DND-41 (cell line): ENCODE measurements at regions not wholly inside any gene's neighbourhood (a gene's known extent, or its start where the extent isn't known, plus 50 kb on each side); places are given as distances from the start of the nearest gene placed in this dataset.

Experiments used
- ATAC-seq: fragments of 200-7000 bp; cut with Tn5 transposase; 3 replicates; pipeline ENCODE4 v1.9.1; 2021; ENCODE audit warnings: low read depth; ENCODE audit not compliant: insufficient read depth
- DNase-seq: peaks from one replicate; pipeline ENCODE4 v3.0.0-alpha.2; 2020
- H2AFZ ChIP-seq: 2 replicates; pipeline ENCODE4 v1.6.0; 2012; ENCODE audit warnings: low read depth, low read length
- H3K27ac ChIP-seq: 2 replicates; pipeline ENCODE4 v1.5.1; 2012; ENCODE audit warnings: low read length, inconsistent platforms
- H3K27me3 ChIP-seq: fragments of 200-600 bp; sonication (generic); 2 replicates; pipeline ENCODE4 v1.6.0; 2012; ENCODE audit warnings: low read length, mild to moderate bottlenecking, inconsistent platforms; ENCODE audit not compliant: insufficient read depth, poor library complexity
- H3K36me3 ChIP-seq: 2 replicates; pipeline ENCODE4 v1.5.1; 2012; ENCODE audit warnings: low read length, inconsistent platforms; ENCODE audit not compliant: insufficient read depth
- H3K4me1 ChIP-seq: 2 replicates; pipeline ENCODE4 v1.5.1; 2012; ENCODE audit warnings: mild to moderate bottlenecking, low read length; ENCODE audit not compliant: insufficient read depth
- H3K4me2 ChIP-seq: 2 replicates; pipeline ENCODE4 v1.6.0; 2012; ENCODE audit warnings: mild to moderate bottlenecking, moderate library complexity, low read length, inconsistent platforms; ENCODE audit not compliant: insufficient read depth
- H3K4me3 ChIP-seq, 2 experiments: fragments of 200-600 bp in 1 of 2; shearing (Covaris generic) in 1 of 2; 2 replicates each; pipeline ENCODE4 v1.5.1; 2012 to 2016; ENCODE audit warnings: inconsistent platforms in 2 of 2, low read length in 2 of 2, mild to moderate bottlenecking in 2 of 2, low read depth in 1 of 2, moderate library complexity in 1 of 2
- H3K79me2 ChIP-seq: 2 replicates; pipeline ENCODE4 v1.6.0; 2012; ENCODE audit warnings: low read length, inconsistent platforms; ENCODE audit not compliant: insufficient read depth
- H3K9ac ChIP-seq: 2 replicates; pipeline ENCODE4 v1.6.0; 2012; ENCODE audit warnings: low read depth, mild to moderate bottlenecking, inconsistent platforms, low read length, moderate library complexity
- H3K9me3 ChIP-seq: 2 replicates; pipeline ENCODE4 v1.5.1; 2012; ENCODE audit warnings: low read length, moderate library complexity, mild to moderate bottlenecking, inconsistent platforms; ENCODE audit not compliant: insufficient read depth, severe bottlenecking
- H4K20me1 ChIP-seq: 2 replicates; pipeline ENCODE4 v1.6.0; 2012; ENCODE audit warnings: low read length; ENCODE audit not compliant: insufficient read depth
- CTCF ChIP-seq: IDR thresholded peaks from 2 replicates; pipeline ENCODE4 v1.5.1; 2012; ENCODE audit warnings: borderline replicate concordance, low read length, moderate library complexity, mild to moderate bottlenecking; ENCODE audit not compliant: poor library complexity, severe bottlenecking; ENCODE audit errors: extremely low read depth
- EZH2 ChIP-seq: IDR thresholded peaks from 3 replicates; pipeline ENCODE4 v1.6.1; 2012; ENCODE audit warnings: borderline replicate concordance, low read depth, mild to moderate bottlenecking, moderate library complexity, low read length, inconsistent platforms; ENCODE audit not compliant: severe bottlenecking

GRCh38 chr3:13188975-13189374 lies 115.7 kb upstream of the IQSEC1 start:
- H2AFZ ChIP-seq: no peak overlapping the region

GRCh38 chr3:13188181-13188779 lies 115.1 kb upstream of the IQSEC1 start:
- Histone ChIP-seq H3K36me3 (no peaks in the 10 kb centered on the region), H3K9me3 (no peaks in the 10 kb centered on the region), H2AFZ (no peak overlapping the region), H3K27ac (no peak overlapping the region), H3K27me3 (no peaks in the 10 kb centered on the region), H3K79me2 (no peaks in the 10 kb centered on the region), H3K4me3 (no peak overlapping the region), H3K4me1 (no peaks in the 10 kb centered on the region), H4K20me1 (no peaks in the 10 kb centered on the region), H3K4me2 (no peak overlapping the region), H3K9ac (no peak overlapping the region)
- ATAC-seq: no peak
- no peak for DNase-seq
- TF ChIP-seq CTCF (no peak), EZH2 (no peak)

More at GRCh38 chr3:13188975-13189374, 115.7 kb upstream of the IQSEC1 start:
- no peak for ATAC-seq
- Histone ChIP-seq H3K9ac (no peak overlapping the region), H3K9me3 (no peaks in the 10 kb centered on the region), H3K4me1 (no peaks in the 10 kb centered on the region), H3K36me3 (no peaks in the 10 kb centered on the region), H4K20me1 (no peaks in the 10 kb centered on the region), H3K27me3 (no peaks in the 10 kb centered on the region), H3K27ac (no peak overlapping the region), H3K4me3 (no peak overlapping the region), H3K4me2 (no peak overlapping the region), H3K79me2 (no peaks in the 10 kb centered on the region)
- no peak for TF ChIP-seq CTCF
- no peak for TF ChIP-seq EZH2
- DNase-seq: no peak

GRCh38 chr3:13187593-13187992 lies 114.4 kb upstream of the IQSEC1 start:
- H3K4me1 ChIP-seq: no peaks in the 10 kb centered on the region
- DNase-seq (no peak), ATAC-seq (no peak)
- H2AFZ ChIP-seq: no peak overlapping the region
- TF ChIP-seq EZH2: no peak
- no peak for TF ChIP-seq CTCF
- H4K20me1 ChIP-seq: no peaks in the 10 kb centered on the region
- no peak overlapping the region for H3K4me3 ChIP-seq
- H3K9ac ChIP-seq: no peak overlapping the region
- H3K79me2 ChIP-seq: no peaks in the 10 kb centered on the region
- no peaks in the 10 kb centered on the region for H3K9me3 ChIP-seq
- H3K27me3 ChIP-seq: no peaks in the 10 kb centered on the region
- H3K4me2 ChIP-seq: no peak overlapping the region
- H3K36me3 ChIP-seq: no peaks in the 10 kb centered on the region
- H3K27ac ChIP-seq: no peak overlapping the region

GRCh38 chr3:13186435-13186815 lies 113.2 kb upstream of the IQSEC1 start:
- DNase-seq: no peak
- ATAC-seq: no peak
- Histone ChIP-seq H3K36me3 (no peaks in the 10 kb centered on the region), H3K4me1 (no peaks in the 10 kb centered on the region), H2AFZ (no peak overlapping the region), H3K79me2 (no peaks in the 10 kb centered on the region), H3K27ac (no peak overlapping the region), H3K4me2 (no peak overlapping the region), H3K27me3 (no peaks in the 10 kb centered on the region), H4K20me1 (no peaks in the 10 kb centered on the region), H3K4me3 (no peak overlapping the region), H3K9me3 (peaks cover 1% of the 10 kb centered on the region), H3K9ac (no peak overlapping the region)
- TF ChIP-seq CTCF: no peak
- TF ChIP-seq EZH2: no peak
